IMR-90 (cell line): ENCODE measurements at regions not wholly inside any gene's neighbourhood (a gene's known extent, or its start where the extent isn't known, plus 50 kb on each side); places are given as distances from the start of the nearest gene placed in this dataset.

Experiments
- ATAC-seq: fragments of 200-7000 bp; cut with Tn5 transposase; 2 replicates; pipeline ENCODE4 v1.9.1; 2020; ENCODE audit warnings: low read depth, mild to moderate bottlenecking, moderate library complexity
- BruUV-seq: library from RNA; stranded (reverse); fragments of 400-500 nt; replicated peaks from 2 replicates; lab custom pipeline; 2021; lab: Mats Ljungman, UMichigan
- CTCF ChIA-PET: fragments of 300-600 bp; formaldehyde crosslinking; extraction: SDS; loops from one replicate; lab custom pipeline; 2021; ENCODE audit warnings: antibody characterized with exemption; lab: Yijun Ruan, JAX
- POLR2A ChIA-PET: fragments of 300-600 bp; sonication (Branson Sonifier 250); formaldehyde crosslinking; loops from one replicate; lab custom pipeline; 2022; ENCODE audit warnings: antibody characterized with exemption; ENCODE audit not compliant: unreplicated experiment; lab: Charles Lee
- DNase-seq: peaks from one replicate; pipeline ENCODE4 v3.0.0; 2013
- H2AFZ ChIP-seq: replicated peaks from 2 replicates; pipeline ENCODE3; 2013; ENCODE audit warnings: low read length, mild to moderate bottlenecking; ENCODE audit not compliant: poor library complexity
- H2AK5ac ChIP-seq: 2 replicates; pipeline ENCODE4 v1.6.1; 2013; ENCODE audit warnings: low read depth, low read length, inconsistent platforms
- H2AK9ac ChIP-seq: replicated peaks from 2 replicates; pipeline ENCODE3; 2013; ENCODE audit warnings: mild to moderate bottlenecking, low read depth, low read length, moderate library complexity; ENCODE audit not compliant: poor library complexity
- H2BK120ac ChIP-seq: 2 replicates; pipeline ENCODE4 v1.6.1; 2013; ENCODE audit warnings: low read depth, low read length, inconsistent platforms
- H2BK15ac ChIP-seq: 3 replicates; pipeline ENCODE4 v1.6.1; 2013; ENCODE audit warnings: low read depth, low read length, inconsistent platforms
- H2BK20ac ChIP-seq: 2 replicates; pipeline ENCODE4 v1.6.1; 2013; ENCODE audit warnings: low read depth, mild to moderate bottlenecking, inconsistent platforms, low read length, moderate library complexity
- H2BK5ac ChIP-seq: 2 replicates; pipeline ENCODE4 v1.6.1; 2013; ENCODE audit warnings: mild to moderate bottlenecking, low read depth, low read length, inconsistent platforms; ENCODE audit not compliant: poor library complexity, severe bottlenecking
- H3K14ac ChIP-seq: replicated peaks from 2 replicates; pipeline ENCODE4 v1.6.1; 2013; ENCODE audit warnings: low read depth, low read length, inconsistent platforms
- H3K18ac ChIP-seq: 2 replicates; pipeline ENCODE4 v1.6.1; 2013; ENCODE audit warnings: low read depth, low read length, control low read depth
- H3K23ac ChIP-seq: 2 replicates; pipeline ENCODE4 v1.6.1; 2013; ENCODE audit warnings: low read depth, low read length, inconsistent platforms
- H3K27ac ChIP-seq: 2 replicates; pipeline ENCODE4 v1.5.1; 2013; ENCODE audit warnings: mild to moderate bottlenecking, control low read depth, low read length; ENCODE audit not compliant: insufficient read depth
- H3K27me3 ChIP-seq: 2 replicates; pipeline ENCODE4 v1.6.1; 2013; ENCODE audit warnings: low read length; ENCODE audit not compliant: control insufficient read depth, insufficient read depth
- H3K36me3 ChIP-seq: 2 replicates; pipeline ENCODE4 v1.6.1; 2013; ENCODE audit warnings: low read length, mixed read lengths; ENCODE audit not compliant: control insufficient read depth, insufficient read depth
- H3K4ac ChIP-seq: 2 replicates; pipeline ENCODE4 v1.6.1; 2013; ENCODE audit warnings: low read depth, low read length, inconsistent platforms
- H3K4me1 ChIP-seq: 2 replicates; pipeline ENCODE4 v1.6.1; 2013; ENCODE audit warnings: low read length, mixed read lengths; ENCODE audit not compliant: control insufficient read depth, insufficient read depth
- H3K4me2 ChIP-seq: 2 replicates; pipeline ENCODE4 v1.6.1; 2013; ENCODE audit warnings: low read depth, mild to moderate bottlenecking, control low read depth, low read length, moderate library complexity
- H3K4me3 ChIP-seq: 2 replicates; pipeline ENCODE4 v1.5.1; 2013; ENCODE audit warnings: low read depth, mild to moderate bottlenecking, control low read depth, low read length, moderate library complexity; ENCODE audit not compliant: insufficient read depth
- H3K56ac ChIP-seq: 2 replicates; pipeline ENCODE4 v1.6.1; 2013; ENCODE audit warnings: low read length, inconsistent platforms; ENCODE audit not compliant: insufficient read depth; ENCODE audit errors: extremely low read depth
- H3K79me1 ChIP-seq, 2 experiments: 2 replicates each; pipeline ENCODE4 v1.6.1; 2013; ENCODE audit warnings: low read length in 2 of 2, inconsistent platforms in 1 of 2, low read depth in 1 of 2
- H3K9ac ChIP-seq: 2 replicates; pipeline ENCODE4 v1.6.1; 2013; ENCODE audit warnings: low read depth, low read length, control low read depth
- H3K9me1 ChIP-seq: 2 replicates; pipeline ENCODE4 v1.6.1; 2013; ENCODE audit warnings: low read length, inconsistent platforms; ENCODE audit not compliant: insufficient read depth
- H3K9me3 ChIP-seq: 2 replicates; pipeline ENCODE4 v1.6.1; 2013; ENCODE audit warnings: low read length; ENCODE audit not compliant: control insufficient read depth, insufficient read depth
- H4K20me1 ChIP-seq: 2 replicates; pipeline ENCODE4 v1.6.1; 2013; ENCODE audit warnings: low read length, inconsistent platforms; ENCODE audit not compliant: insufficient read depth
- H4K5ac ChIP-seq: 2 replicates; pipeline ENCODE4 v1.6.1; 2013; ENCODE audit warnings: mild to moderate bottlenecking, low read depth, low read length, control low read depth
- H4K8ac ChIP-seq, 2 experiments: 2 replicates each; pipeline ENCODE4 v1.6.1; 2013; ENCODE audit warnings: low read depth in 2 of 2, low read length in 2 of 2, control low read depth in 1 of 2, inconsistent platforms in 1 of 2
- H4K91ac ChIP-seq: 2 replicates; pipeline ENCODE4 v1.6.1; 2013; ENCODE audit warnings: low read depth, low read length, inconsistent platforms; ENCODE audit not compliant: insufficient read depth
- BHLHE40 ChIP-seq: fragments of 150-350 bp; IDR thresholded peaks from 2 replicates; pipeline ENCODE4 v1.6.1; 2016; ENCODE audit warnings: mild to moderate bottlenecking, low read depth, low read length
- CEBPB ChIP-seq: IDR thresholded peaks from 2 replicates; pipeline ENCODE4 v1.6.1; 2012; ENCODE audit warnings: low read depth, low read length, improper control_type of control experiment
- CHD1 ChIP-seq: IDR thresholded peaks from 2 replicates; pipeline ENCODE4 v1.6.1; 2012; ENCODE audit warnings: low read depth, low read length, improper control_type of control experiment
- CTCF ChIP-seq: conservative IDR thresholded peaks from 2 replicates; pipeline ENCODE4 v1.5.1; 2012; ENCODE audit warnings: mild to moderate bottlenecking, low read depth, low read length, improper control_type of control experiment
- ELK1 ChIP-seq: fragments of 150-350 bp; IDR thresholded peaks from 2 replicates; pipeline ENCODE4 v1.6.1; 2016; ENCODE audit warnings: low read depth, mild to moderate bottlenecking, low read length, moderate library complexity, borderline replicate concordance
- FOS ChIP-seq: fragments of 150-350 bp; IDR thresholded peaks from 2 replicates; pipeline ENCODE4 v1.6.1; 2016; ENCODE audit warnings: low read depth, low read length
- MAZ ChIP-seq: IDR thresholded peaks from 2 replicates; pipeline ENCODE4 v1.6.1; 2012; ENCODE audit warnings: low read depth, mild to moderate bottlenecking, low read length, improper control_type of control experiment, moderate library complexity, borderline replicate concordance
- MXI1 ChIP-seq: IDR thresholded peaks from 2 replicates; pipeline ENCODE4 v1.6.1; 2012; ENCODE audit warnings: low read depth, mild to moderate bottlenecking, low read length, moderate library complexity, borderline replicate concordance
- POLR2A ChIP-seq: IDR thresholded peaks from 2 replicates; pipeline ENCODE4 v1.6.1; 2012; ENCODE audit warnings: mild to moderate bottlenecking, low read depth, low read length
- RFX5 ChIP-seq: IDR thresholded peaks from 2 replicates; pipeline ENCODE4 v1.8.0; 2012; ENCODE audit warnings: low read depth, mild to moderate bottlenecking, low read length, moderate library complexity
- WGBS, 2 experiments: methylation state at CpG; one replicate each; pipeline versions ENCODE4 v1.1.5 to v1.1.7; 2013; ENCODE audit warnings: missing lambda C conversion rate in 2 of 2; ENCODE audit not compliant: insufficient read length in 1 of 2; ENCODE audit errors: extremely low coverage in 2 of 2; 5-methylcytosine and 5-hydroxymethylcytosine counted together
- dilution Hi-C: fragments of 300-500 bp; cut with HindIII; formaldehyde crosslinking; loops from one replicate; pipeline ENCODE4 v1.14.3; 2018; ENCODE audit warnings: low sequenced_read_pairs; ENCODE audit not compliant: unreplicated experiment
- in situ Hi-C: fragments of 300-500 bp; cut with MboI; formaldehyde crosslinking; loops from 3 replicates; pipeline ENCODE4 v1.14.3; 2019; ENCODE audit warnings: low sequenced_read_pairs, inconsistent platforms, mixed read lengths
- intact Hi-C: fragments of 100-400 bp; cut with micrococcal nuclease; formaldehyde crosslinking; loops from 2 replicates; pipeline ENCODE4 v1.10.0; 2022

- H3K79me1 ChIP-seq: no peaks in the 10 kb centered on the region
- dilution Hi-C loops: no loop called here
- no peak overlapping the region for H3K4me3 ChIP-seq
- no peak overlapping the region for H3K4me2 ChIP-seq
- H3K4ac ChIP-seq: no peak overlapping the region
- H3K27me3 ChIP-seq: no peaks in the 10 kb centered on the region
- no peak overlapping the region for H2BK15ac ChIP-seq
- H3K27ac ChIP-seq: no peak overlapping the region
- CTCF ChIA-PET: no interaction called here
- H2AK9ac ChIP-seq: peak overlapping the region; percentile 42
- H3K9me1 ChIP-seq: no peaks in the 10 kb centered on the region
- no peak overlapping the region for H3K56ac ChIP-seq
- H2BK20ac ChIP-seq: no peak overlapping the region
- DNase-seq: no peak
- POLR2A ChIA-PET: no interaction called here
- H3K4me1 ChIP-seq: no peaks in the 10 kb centered on the region
- no peak overlapping the region for H2BK120ac ChIP-seq
- H4K8ac ChIP-seq: no peak overlapping the region
- TF ChIP-seq ELK1 (no peak), CHD1 (no peak), RFX5 (no peak), CTCF (no peak), FOS (no peak), POLR2A (no peak), MAZ (no peak), BHLHE40 (no peak), CEBPB (no peak), MXI1 (no peak)
- intact Hi-C loops: no loop called here
- in situ Hi-C loops: no loop called here
- H2AK5ac ChIP-seq: no peak overlapping the region
- no peak overlapping the region for H4K5ac ChIP-seq
- no peak overlapping the region for H3K14ac ChIP-seq
- H3K18ac ChIP-seq: no peak overlapping the region
- no peaks in the 10 kb centered on the region for H4K20me1 ChIP-seq
- no peaks in the 10 kb centered on the region for H3K9me3 ChIP-seq
- ATAC-seq: no peak
- H3K9ac ChIP-seq: no peak overlapping the region
- no peaks in the 10 kb centered on the region for H3K36me3 ChIP-seq
- H3K23ac ChIP-seq: no peak overlapping the region
- H2AFZ ChIP-seq: no peak overlapping the region
- 94% methylated on average over 11 of the region's 31 CpGs; no CpG with 5 or more reads in 1 of the 2 experiments for WGBS, 2 experiments
- no peak overlapping the region for H2BK5ac ChIP-seq
- no TSS peak for BruUV-seq
- no peak overlapping the region for H4K91ac ChIP-seq
Observed at GRCh38 chr4:127469959-127470809, 162.6 kb upstream of the INTU start.
